Epithelial cell of proximal tubule (primary cell): ENCODE measurements at regions not wholly inside any gene's neighbourhood (a gene's known extent, or its start where the extent isn't known, plus 50 kb on each side); places are given as distances from the start of the nearest gene placed in this dataset.

Source experiments
- DNase-seq: peaks from one replicate; pipeline ENCODE4 v3.0.0-alpha.2; 2011; ENCODE audit warnings: low read depth
- H3K4me3 ChIP-seq: 2 replicates; pipeline ENCODE4 v1.5.1; 2011; ENCODE audit warnings: low read depth, mild to moderate bottlenecking, low read length
- CTCF ChIP-seq: conservative IDR thresholded peaks from 2 replicates; pipeline ENCODE4 v1.5.1; 2012; ENCODE audit warnings: low read depth, mild to moderate bottlenecking, low read length

DNA sequence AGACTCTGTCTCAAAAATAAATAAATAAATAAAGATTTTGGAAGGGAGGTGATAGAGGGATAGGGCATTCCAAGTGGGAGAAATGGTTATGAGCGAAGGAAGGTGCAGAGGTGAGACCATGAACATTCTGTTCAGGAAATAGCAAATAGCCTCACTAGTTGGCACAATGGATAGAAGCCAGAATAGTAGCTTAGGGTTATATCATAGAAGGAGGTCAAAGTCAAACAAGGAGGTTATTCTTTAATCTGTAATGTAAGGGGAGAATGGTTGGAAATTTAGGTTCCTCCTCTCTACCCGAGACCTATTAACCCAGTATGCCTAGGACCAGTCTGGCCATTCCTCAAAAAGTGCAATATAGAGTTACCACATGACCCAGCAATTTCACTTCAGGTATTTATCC is 275.8 kb downstream of the MN1 start:
- no peak for TF ChIP-seq CTCF
- no peak overlapping the region for H3K4me3 ChIP-seq
- DNase-seq = no peak

DNA sequence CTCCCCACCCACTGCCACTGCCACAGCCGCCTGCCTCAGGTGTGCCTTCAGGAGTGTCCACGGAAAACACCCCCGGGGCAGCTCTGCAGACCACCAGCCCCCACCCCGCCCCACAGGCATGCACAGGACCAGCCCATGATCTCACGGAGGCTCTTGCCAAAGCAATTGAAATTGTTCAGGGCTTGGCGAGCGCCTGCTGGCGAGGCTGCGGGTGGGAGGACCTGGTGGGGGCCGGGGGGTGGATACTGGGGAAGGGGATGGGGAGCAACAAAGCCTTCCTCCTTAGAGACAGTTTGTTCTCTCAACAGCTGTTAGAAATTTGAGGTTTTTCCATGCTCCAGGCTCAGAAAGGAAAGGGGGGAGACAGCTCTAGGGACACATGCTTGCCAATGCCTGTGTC is 274.7 kb downstream of the MN1 start:
- no peak for TF ChIP-seq CTCF
- DNase-seq = no peak

GRCh38 chr22:27531782-27532530 is 269.6 kb downstream of the MN1 start:
- TF ChIP-seq CTCF = no peak
- no peak overlapping the region for H3K4me3 ChIP-seq
- DNase-seq = peak; percentile 68

More for the DNA sequence above, 274.7 kb downstream of the MN1 start:
- H3K4me3 ChIP-seq = no peak overlapping the region

DNA sequence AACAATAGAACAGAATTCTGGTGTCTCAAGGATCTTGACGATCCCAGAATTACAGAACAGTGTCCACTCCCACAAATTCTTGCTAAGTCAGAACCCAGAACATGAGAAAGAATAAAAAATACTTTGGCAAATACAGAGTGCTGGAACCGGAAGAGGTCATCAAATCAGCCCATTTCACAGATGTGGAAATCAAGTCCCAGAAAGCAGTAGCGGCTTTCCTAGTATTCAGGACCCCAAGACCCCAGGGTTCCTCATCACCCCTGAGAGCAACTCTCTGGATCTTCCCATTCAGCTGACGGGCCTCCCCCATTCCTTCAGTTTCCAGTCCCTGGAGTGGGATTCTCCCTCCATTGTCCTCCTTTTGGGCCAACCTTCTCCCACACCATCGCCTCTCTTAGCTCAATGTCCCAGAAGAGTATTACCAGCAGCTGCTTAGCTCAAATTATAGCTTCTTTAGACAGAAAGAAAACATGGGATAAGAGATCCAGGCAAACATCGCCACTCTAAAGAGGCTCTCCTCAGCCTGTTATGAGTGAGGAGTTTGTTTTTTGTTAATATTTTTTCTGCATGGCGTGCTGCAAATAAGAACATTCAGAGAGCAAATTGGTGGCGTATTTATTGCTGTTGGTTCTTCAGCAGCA is 268.3 kb downstream of the MN1 start:
- H3K4me3 ChIP-seq = no peak overlapping the region
- TF ChIP-seq CTCF = no peak
- no peak for DNase-seq

DNA sequence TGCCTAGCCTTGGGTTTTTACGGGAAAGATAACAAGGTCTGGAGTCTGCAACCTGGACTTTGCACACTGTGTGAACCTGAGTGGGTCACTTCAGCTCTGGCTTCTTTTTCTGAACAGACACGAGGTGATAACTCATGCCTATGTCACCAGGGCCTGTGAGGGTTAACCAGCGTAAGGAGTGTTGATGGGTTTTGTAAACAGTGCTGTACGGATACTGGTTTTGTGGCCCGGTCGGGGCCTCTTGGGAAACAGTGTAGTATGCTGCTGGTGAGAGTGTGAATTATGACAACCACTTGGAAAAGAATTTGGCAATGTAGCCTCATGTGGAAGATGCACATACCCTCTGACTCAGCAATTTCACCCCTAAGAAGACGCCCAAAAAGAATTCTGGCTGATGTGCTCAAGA is 266.8 kb downstream of the MN1 start:
- H3K4me3 ChIP-seq = no peak overlapping the region
- TF ChIP-seq CTCF = no peak
- DNase-seq = no peak

GRCh38 chr22:27535452-27535851 is 266.1 kb downstream of the MN1 start:
- H3K4me3 ChIP-seq = no peak overlapping the region
- no peak for DNase-seq
- no peak for TF ChIP-seq CTCF

DNA sequence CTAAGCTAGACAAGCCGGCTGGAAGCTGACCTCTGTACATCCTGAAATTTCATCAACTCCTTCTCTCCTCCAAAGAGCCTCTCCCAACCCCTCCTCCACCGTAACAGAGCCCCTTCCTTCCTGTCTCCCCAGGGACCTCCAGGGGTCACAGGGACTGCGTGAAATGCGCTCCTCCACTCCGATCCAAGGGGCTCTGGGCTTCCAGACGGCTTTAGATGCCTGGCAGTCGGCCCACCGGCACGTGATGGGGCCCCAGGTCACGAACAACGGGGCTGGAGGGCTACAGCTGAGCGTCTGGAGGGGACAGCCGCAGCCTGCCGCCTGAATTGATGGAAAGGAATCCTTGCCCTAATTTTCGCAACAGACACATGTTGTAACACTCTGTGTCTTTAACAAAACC is 264.1 kb downstream of the MN1 start:
- H3K4me3 ChIP-seq = no peak overlapping the region
- DNase-seq = no peak
- no peak for TF ChIP-seq CTCF
